ENCODE measurements at regions not wholly inside any gene's neighbourhood (a gene's known extent, or its start where the extent isn't known, plus 50 kb on each side); places are given as distances from the start of the nearest gene placed in this dataset.

DNA sequence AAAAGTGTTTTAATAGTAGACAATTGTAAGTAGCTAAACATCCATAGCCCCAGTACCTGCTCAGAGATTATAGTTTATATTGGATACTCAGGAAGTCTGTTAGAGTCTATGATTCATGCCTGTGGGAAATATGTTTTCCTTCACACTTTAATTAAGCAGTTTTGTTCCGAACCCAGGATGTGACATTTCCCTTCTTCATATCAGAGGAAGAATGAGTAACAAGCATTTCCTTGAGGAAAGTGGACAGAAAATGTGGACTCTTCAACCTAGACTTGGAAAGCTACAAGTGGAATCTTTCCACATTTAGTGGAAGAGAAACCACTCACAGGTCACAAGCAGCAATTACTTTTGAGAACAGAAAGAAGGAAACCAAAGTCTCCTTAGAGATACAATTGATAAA is 419.4 kb downstream of the C4orf33 start:
- 0% methylated on average over 1 of the region's 1 CpG for WGBS (ENCODE audit: insufficient coverage, insufficient replicate concordance, low lambda C conversion rate, missing lambda C conversion rate)
- no TSS peak for BruUV-seq (replicated peaks)
- no peak for ATAC-seq

DNA sequence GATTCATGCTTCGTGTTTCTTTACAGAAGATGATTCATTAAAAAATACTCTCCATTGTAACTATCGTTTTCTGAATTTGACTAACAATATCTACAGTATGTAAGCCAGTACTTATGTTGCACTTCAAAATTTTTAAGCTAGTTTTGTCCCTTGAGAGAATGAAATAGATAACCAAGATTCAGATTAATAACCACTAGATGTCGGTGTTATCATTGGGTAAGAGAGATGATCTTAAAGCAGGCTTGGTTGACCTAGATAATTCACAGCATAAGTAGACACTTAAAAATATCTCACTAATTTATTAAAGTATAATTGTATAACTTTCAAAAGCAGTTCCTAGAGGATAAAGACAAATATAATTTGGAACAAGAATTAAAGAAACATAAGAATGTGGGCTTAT is 430.9 kb downstream of the C4orf33 start:
- ChIA-PET RAD21 (ENCODE audit: unreplicated experiment) (interaction anchor here (1.9 kb wide), 1 partner anchor 114 kb away, joined by 11 read pairs; no protein-coding TSS in a partner anchor), SMC1A (ENCODE audit: uncharacterized antibody, unreplicated experiment) (interaction anchor here (0.8 to 1.4 kb wide), 3 partner anchors 90 to 115 kb away, joined by 3 to 5 read pairs (median 3); no protein-coding TSS in a partner anchor), POLR2A (no interaction called here), CTCF (interaction anchor here (0.6 to 1.6 kb wide), 3 partner anchors 14 to 115 kb away, joined by 3 to 11 read pairs (median 3); no protein-coding TSS in a partner anchor)
- Histone ChIP-seq H4K20me1 (ENCODE audit: control insufficient read depth, insufficient read depth) (no peaks in the 10 kb centered on the region), H3K27ac (ENCODE audit: control insufficient read depth, insufficient read depth) (no peak overlapping the region), H3K4me3 (no peak overlapping the region), H3K9me3 (replicated peaks; ENCODE audit: control insufficient read depth, insufficient read depth, low read length) (no peaks in the 10 kb centered on the region), H3K4me2 (ENCODE audit: control insufficient read depth, insufficient read depth) (no peak overlapping the region), H3K79me2 (ENCODE audit: control insufficient read depth, insufficient read depth, low read length) (no peaks in the 10 kb centered on the region), H2AFZ (ENCODE audit: control insufficient read depth, low read depth, low read length) (no peak overlapping the region), H3K9ac (ENCODE audit: control insufficient read depth, insufficient read depth, low read length) (no peak overlapping the region), H3K4me1 (ENCODE audit: control insufficient read depth, insufficient read depth, low read length) (no peaks in the 10 kb centered on the region), H3K27me3 (replicated peaks in 1 of 2; ENCODE audit: control insufficient read depth in 2 of 2, insufficient read depth in 2 of 2, low read length in 1 of 2) (no peaks in the 10 kb centered on the region; a peak in 1 of 4 replicates), H3K36me3 (ENCODE audit: control insufficient read depth in 2 of 2, insufficient read depth in 2 of 2, low read length in 1 of 2) (no peaks in the 10 kb centered on the region)
- BruUV-seq (replicated peaks): no TSS peak
- intact Hi-C loops (cut with micrococcal nuclease; ENCODE audit: unreplicated experiment): loop anchor here (1.0 kb wide), 1 partner anchor 114 kb away; no protein-coding TSS in a partner anchor
- FAIRE-seq (no peak), ATAC-seq (peak; percentile 41; the same call in 2 of the 3 replicates), DNase-seq (ENCODE audit: low read depth, low spot score) (no peak)
- 0% methylated on average over 3 of the region's 3 CpGs for WGBS (ENCODE audit: insufficient coverage, insufficient replicate concordance, low lambda C conversion rate, missing lambda C conversion rate)
- in situ Hi-C loops (cut with MboI): no loop called here
- TF ChIP-seq, protein P1, sequence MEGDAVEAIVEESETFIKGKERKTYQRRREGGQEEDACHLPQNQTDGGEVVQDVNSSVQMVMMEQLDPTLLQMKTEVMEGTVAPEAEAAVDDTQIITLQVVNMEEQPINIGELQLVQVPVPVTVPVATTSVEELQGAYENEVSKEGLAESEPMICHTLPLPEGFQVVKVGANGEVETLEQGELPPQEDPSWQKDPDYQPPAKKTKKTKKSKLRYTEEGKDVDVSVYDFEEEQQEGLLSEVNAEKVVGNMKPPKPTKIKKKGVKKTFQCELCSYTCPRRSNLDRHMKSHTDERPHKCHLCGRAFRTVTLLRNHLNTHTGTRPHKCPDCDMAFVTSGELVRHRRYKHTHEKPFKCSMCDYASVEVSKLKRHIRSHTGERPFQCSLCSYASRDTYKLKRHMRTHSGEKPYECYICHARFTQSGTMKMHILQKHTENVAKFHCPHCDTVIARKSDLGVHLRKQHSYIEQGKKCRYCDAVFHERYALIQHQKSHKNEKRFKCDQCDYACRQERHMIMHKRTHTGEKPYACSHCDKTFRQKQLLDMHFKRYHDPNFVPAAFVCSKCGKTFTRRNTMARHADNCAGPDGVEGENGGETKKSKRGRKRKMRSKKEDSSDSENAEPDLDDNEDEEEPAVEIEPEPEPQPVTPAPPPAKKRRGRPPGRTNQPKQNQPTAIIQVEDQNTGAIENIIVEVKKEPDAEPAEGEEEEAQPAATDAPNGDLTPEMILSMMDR (IDR thresholded peaks at IDR 0.05 in 2 of 3, conservative IDR thresholded peaks at IDR 0.05 in 1 of 3; ENCODE audit: control insufficient read depth in 2 of 3, extremely low read depth in 1 of 3, insufficient read depth in 1 of 3, low read depth in 3 of 3, low read length in 3 of 3): peak in 1 of 3 experiments; percentile 39; a peak in 1 of 6 replicates
- TF ChIP-seq, protein P2, sequence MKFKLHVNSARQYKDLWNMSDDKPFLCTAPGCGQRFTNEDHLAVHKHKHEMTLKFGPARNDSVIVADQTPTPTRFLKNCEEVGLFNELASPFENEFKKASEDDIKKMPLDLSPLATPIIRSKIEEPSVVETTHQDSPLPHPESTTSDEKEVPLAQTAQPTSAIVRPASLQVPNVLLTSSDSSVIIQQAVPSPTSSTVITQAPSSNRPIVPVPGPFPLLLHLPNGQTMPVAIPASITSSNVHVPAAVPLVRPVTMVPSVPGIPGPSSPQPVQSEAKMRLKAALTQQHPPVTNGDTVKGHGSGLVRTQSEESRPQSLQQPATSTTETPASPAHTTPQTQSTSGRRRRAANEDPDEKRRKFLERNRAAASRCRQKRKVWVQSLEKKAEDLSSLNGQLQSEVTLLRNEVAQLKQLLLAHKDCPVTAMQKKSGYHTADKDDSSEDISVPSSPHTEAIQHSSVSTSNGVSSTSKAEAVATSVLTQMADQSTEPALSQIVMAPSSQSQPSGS (IDR thresholded peaks at IDR 0.05; ENCODE audit: low read length): no peak
- TF ChIP-seq EP300 (IDR thresholded peaks at IDR 0.05; ENCODE audit: borderline replicate concordance in 1 of 2, control insufficient read depth in 1 of 2, low read depth in 2 of 2, low read length in 2 of 2) (no peak), CBX3 (IDR thresholded peaks at IDR 0.05; ENCODE audit: borderline replicate concordance, low read depth) (no peak), SIX5 (IDR thresholded peaks at IDR 0.05; ENCODE audit: low read depth, low read length, severe bottlenecking) (no peak), SREBF2 (IDR thresholded peaks at IDR 0.05; ENCODE audit: low read length) (no peak), CHD2 (IDR thresholded peaks at IDR 0.05; ENCODE audit: borderline replicate concordance, low read depth, low read length) (no peak)

More for the DNA sequence above, 419.4 kb downstream of the C4orf33 start:
- ChIA-PET POLR2A (no interaction called here), SMC1A (ENCODE audit: uncharacterized antibody, unreplicated experiment) (no interaction called here), RAD21 (ENCODE audit: unreplicated experiment) (no interaction called here), CTCF (no interaction called here)
- in situ Hi-C loops (cut with MboI): no loop called here
- no peaks in the 10 kb centered on the region for H3K36me3 ChIP-seq (ENCODE audit: control insufficient read depth in 2 of 2, insufficient read depth in 2 of 2, low read length in 1 of 2)
- FAIRE-seq (no peak), DNase-seq (ENCODE audit: low read depth, low spot score) (no peak)
- no peak overlapping the region for H3K9ac ChIP-seq (ENCODE audit: control insufficient read depth, insufficient read depth, low read length)
- H3K27me3 ChIP-seq (replicated peaks in 1 of 2; ENCODE audit: control insufficient read depth in 2 of 2, insufficient read depth in 2 of 2, low read length in 1 of 2): no peaks in the 10 kb centered on the region
- no peaks in the 10 kb centered on the region for H3K9me3 ChIP-seq (replicated peaks; ENCODE audit: control insufficient read depth, insufficient read depth, low read length)
- no peaks in the 10 kb centered on the region for H4K20me1 ChIP-seq (ENCODE audit: control insufficient read depth, insufficient read depth)
- H3K4me3 ChIP-seq: no peak overlapping the region
- no peaks in the 10 kb centered on the region for H3K79me2 ChIP-seq (ENCODE audit: control insufficient read depth, insufficient read depth, low read length)
- no peak overlapping the region for H3K4me2 ChIP-seq (ENCODE audit: control insufficient read depth, insufficient read depth)
- H3K4me1 ChIP-seq (ENCODE audit: control insufficient read depth, insufficient read depth, low read length): no peaks in the 10 kb centered on the region
- no peak overlapping the region for H2AFZ ChIP-seq (ENCODE audit: control insufficient read depth, low read depth, low read length)
- TF ChIP-seq HCFC1 (IDR thresholded peaks at IDR 0.05; ENCODE audit: low read length) (no peak), SRF (IDR thresholded peaks at IDR 0.05; ENCODE audit: low read depth in 2 of 2, low read length in 2 of 2) (no peak), SREBF2 (IDR thresholded peaks at IDR 0.05; ENCODE audit: low read length) (no peak), JUNB (IDR thresholded peaks at IDR 0.05) (no peak), NRF1 (conservative IDR thresholded peaks at IDR 0.05; ENCODE audit: low read depth, low read length) (no peak), CBX5 (IDR thresholded peaks at IDR 0.05; ENCODE audit: low read depth) (no peak), ETV6 (conservative IDR thresholded peaks at IDR 0.05 in 1 of 2, IDR thresholded peaks at IDR 0.05 in 1 of 2; ENCODE audit: borderline replicate concordance in 1 of 2, low read depth in 1 of 2) (no peak), ZNF24 (IDR thresholded peaks at IDR 0.05) (no peak)
- TF ChIP-seq, protein P3, sequence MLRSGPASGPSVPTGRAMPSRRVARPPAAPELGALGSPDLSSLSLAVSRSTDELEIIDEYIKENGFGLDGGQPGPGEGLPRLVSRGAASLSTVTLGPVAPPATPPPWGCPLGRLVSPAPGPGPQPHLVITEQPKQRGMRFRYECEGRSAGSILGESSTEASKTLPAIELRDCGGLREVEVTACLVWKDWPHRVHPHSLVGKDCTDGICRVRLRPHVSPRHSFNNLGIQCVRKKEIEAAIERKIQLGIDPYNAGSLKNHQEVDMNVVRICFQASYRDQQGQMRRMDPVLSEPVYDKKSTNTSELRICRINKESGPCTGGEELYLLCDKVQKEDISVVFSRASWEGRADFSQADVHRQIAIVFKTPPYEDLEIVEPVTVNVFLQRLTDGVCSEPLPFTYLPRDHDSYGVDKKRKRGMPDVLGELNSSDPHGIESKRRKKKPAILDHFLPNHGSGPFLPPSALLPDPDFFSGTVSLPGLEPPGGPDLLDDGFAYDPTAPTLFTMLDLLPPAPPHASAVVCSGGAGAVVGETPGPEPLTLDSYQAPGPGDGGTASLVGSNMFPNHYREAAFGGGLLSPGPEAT (IDR thresholded peaks at IDR 0.05; ENCODE audit: low read depth): no peak
- intact Hi-C loops (cut with micrococcal nuclease; ENCODE audit: unreplicated experiment): no loop called here
- no peak overlapping the region for H3K27ac ChIP-seq (ENCODE audit: control insufficient read depth, insufficient read depth)

All from GM12878 (cell line).